ENCODE measurements at regions not wholly inside any gene's neighbourhood (a gene's known extent, or its start where the extent isn't known, plus 50 kb on each side); places are given as distances from the start of the nearest gene placed in this dataset.

- TF ChIP-seq ZBED4 (CRISPR knock-in tag; IDR thresholded peaks at IDR 0.05; ENCODE audit: borderline replicate concordance) (no peak), SP4 (CRISPR knock-in tag; IDR thresholded peaks at IDR 0.05) (no peak), MYPOP (CRISPR knock-in tag; IDR thresholded peaks at IDR 0.05) (no peak), E2F5 (CRISPR knock-in tag; conservative IDR thresholded peaks at IDR 0.05) (no peak), CHD4 (IDR thresholded peaks at IDR 0.05; ENCODE audit: borderline replicate concordance, low read length) (0 out of 2 replicates have a peak, but pooled peaks have one; percentile 10), ZNF572 (CRISPR knock-in tag; IDR thresholded peaks at IDR 0.05) (no peak), RXRB (CRISPR knock-in tag; IDR thresholded peaks at IDR 0.05; ENCODE audit: borderline replicate concordance) (0 out of 2 replicates have a peak, but pooled peaks have one; percentile 5), ZNF17 (CRISPR knock-in tag; IDR thresholded peaks at IDR 0.05) (no peak), ZNF556 (CRISPR knock-in tag; IDR thresholded peaks at IDR 0.05; ENCODE audit: borderline replicate concordance) (no peak), PAXIP1 (CRISPR knock-in tag; conservative IDR thresholded peaks at IDR 0.05) (peak; percentile 33; the same call in 1 of the 2 replicates), ZMAT5 (CRISPR knock-in tag; IDR thresholded peaks at IDR 0.05; ENCODE audit: borderline replicate concordance, low read depth) (no peak), ARNT (IDR thresholded peaks at IDR 0.05) (no peak), TEAD2 (CRISPR knock-in tag; IDR thresholded peaks at IDR 0.05) (no peak), GABPA (IDR thresholded peaks at IDR 0.05; ENCODE audit: low read depth, low read length) (no peak), GABPA (CRISPR knock-in tag; IDR thresholded peaks at IDR 0.05; ENCODE audit: low read depth) (no peak), ZNF276 (CRISPR knock-in tag; IDR thresholded peaks at IDR 0.05; ENCODE audit: low read depth) (no peak), ZFP37 (CRISPR knock-in tag; IDR thresholded peaks at IDR 0.05; ENCODE audit: borderline replicate concordance) (no peak)
These were observed 92.5 kb upstream of the RUNX3 start (continued) for GRCh38 chr1:25022361-25023189.

All from HepG2 (cell line).